HFFc6 (cell line): ENCODE measurements at regions not wholly inside any gene's neighbourhood (a gene's known extent, or its start where the extent isn't known, plus 50 kb on each side); places are given as distances from the start of the nearest gene placed in this dataset.

ENCODE experiments used
- DNase-seq: peaks from one replicate; pipeline ENCODE4 v3.0.0-alpha.2; 2018
- H3K27ac Mint-ChIP-seq: 2 replicates; pipeline ENCODE4 v1.8.0; 2020; ENCODE audit warnings: mild to moderate bottlenecking, mixed read lengths
- H3K27me3 Mint-ChIP-seq: 2 replicates; pipeline ENCODE4 v1.8.0; 2021; ENCODE audit warnings: mild to moderate bottlenecking, moderate library complexity, mixed read lengths; ENCODE audit not compliant: insufficient read depth
- H3K36me3 Mint-ChIP-seq: 2 replicates; pipeline ENCODE4 v1.8.0; 2021; ENCODE audit warnings: low read depth, mixed read lengths
- H3K4me1 Mint-ChIP-seq: 2 replicates; pipeline ENCODE4 v1.8.0; 2020; ENCODE audit warnings: low read depth, mixed read lengths
- H3K4me3 Mint-ChIP-seq: 2 replicates; pipeline ENCODE4 v1.8.0; 2020; ENCODE audit warnings: mild to moderate bottlenecking, moderate library complexity, mixed read lengths
- H3K9me3 Mint-ChIP-seq: 2 replicates; pipeline ENCODE4 v1.8.0; 2020; ENCODE audit warnings: mild to moderate bottlenecking, mixed read lengths
- TF ChIP-seq, protein P1 (sequence below): fragments of 200-600 bp; sonication (generic); IDR thresholded peaks from 2 replicates; pipeline ENCODE4 v1.5.0; 2021; ENCODE audit warnings: antibody characterized with exemption, mild to moderate bottlenecking

GRCh38 chr20:12955611-12956010 is 53.2 kb upstream of the SPTLC3 start:
- Mint-ChIP-seq H3K27me3 (no peaks in the 10 kb centered on the region), H3K27ac (no peak overlapping the region), H3K4me3 (no peak overlapping the region), H3K9me3 (peaks cover 31% of the 10 kb centered on the region), H3K36me3 (no peaks in the 10 kb centered on the region), H3K4me1 (no peaks in the 10 kb centered on the region)
- DNase-seq: no peak
- TF ChIP-seq, protein P1, sequence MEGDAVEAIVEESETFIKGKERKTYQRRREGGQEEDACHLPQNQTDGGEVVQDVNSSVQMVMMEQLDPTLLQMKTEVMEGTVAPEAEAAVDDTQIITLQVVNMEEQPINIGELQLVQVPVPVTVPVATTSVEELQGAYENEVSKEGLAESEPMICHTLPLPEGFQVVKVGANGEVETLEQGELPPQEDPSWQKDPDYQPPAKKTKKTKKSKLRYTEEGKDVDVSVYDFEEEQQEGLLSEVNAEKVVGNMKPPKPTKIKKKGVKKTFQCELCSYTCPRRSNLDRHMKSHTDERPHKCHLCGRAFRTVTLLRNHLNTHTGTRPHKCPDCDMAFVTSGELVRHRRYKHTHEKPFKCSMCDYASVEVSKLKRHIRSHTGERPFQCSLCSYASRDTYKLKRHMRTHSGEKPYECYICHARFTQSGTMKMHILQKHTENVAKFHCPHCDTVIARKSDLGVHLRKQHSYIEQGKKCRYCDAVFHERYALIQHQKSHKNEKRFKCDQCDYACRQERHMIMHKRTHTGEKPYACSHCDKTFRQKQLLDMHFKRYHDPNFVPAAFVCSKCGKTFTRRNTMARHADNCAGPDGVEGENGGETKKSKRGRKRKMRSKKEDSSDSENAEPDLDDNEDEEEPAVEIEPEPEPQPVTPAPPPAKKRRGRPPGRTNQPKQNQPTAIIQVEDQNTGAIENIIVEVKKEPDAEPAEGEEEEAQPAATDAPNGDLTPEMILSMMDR: no peak

DNA sequence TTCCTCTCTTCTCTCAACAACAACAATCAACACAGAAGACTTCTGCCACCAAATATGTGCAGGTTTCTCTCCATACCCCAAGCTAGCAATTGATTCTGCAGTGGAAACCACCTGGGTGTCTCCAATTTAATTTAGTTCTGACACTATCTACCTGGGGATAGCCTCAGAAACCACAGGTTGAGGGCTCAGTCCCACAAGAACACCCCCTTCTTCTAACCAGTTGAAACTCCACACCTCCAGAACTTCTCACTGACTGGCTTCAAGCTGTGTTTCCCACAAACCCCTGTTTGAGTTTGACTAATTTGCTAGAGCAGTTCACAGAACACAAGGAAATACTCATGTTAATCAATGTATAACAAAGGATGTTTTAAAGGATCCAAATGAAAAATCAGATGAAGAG is 52.5 kb upstream of the SPTLC3 start:
- no peak overlapping the region for H3K4me3 Mint-ChIP-seq
- H3K27ac Mint-ChIP-seq: no peak overlapping the region
- peaks cover 30% of the 10 kb centered on the region for H3K9me3 Mint-ChIP-seq
- TF ChIP-seq, protein P1: no peak
- no peak for DNase-seq
- no peaks in the 10 kb centered on the region for H3K36me3 Mint-ChIP-seq
- H3K27me3 Mint-ChIP-seq: no peaks in the 10 kb centered on the region
- no peaks in the 10 kb centered on the region for H3K4me1 Mint-ChIP-seq

GRCh38 chr20:12957968-12958367 is 50.8 kb upstream of the SPTLC3 start:
- Mint-ChIP-seq H3K4me1 (no peaks in the 10 kb centered on the region), H3K9me3 (peaks cover 30% of the 10 kb centered on the region), H3K4me3 (no peak overlapping the region), H3K36me3 (no peaks in the 10 kb centered on the region), H3K27me3 (no peaks in the 10 kb centered on the region), H3K27ac (no peak overlapping the region)
- no peak for DNase-seq
- TF ChIP-seq, protein P1: no peak
